GM18861 (cell line): ENCODE measurements at regions not wholly inside any gene's neighbourhood (a gene's known extent, or its start where the extent isn't known, plus 50 kb on each side); places are given as distances from the start of the nearest gene placed in this dataset.
"Not testable (repeated sequence)": the region's sequence is repeated elsewhere in the genome, so short reads cannot be mapped to it uniquely, and the experiment has no call there.

Experiments used
- ATAC-seq: cut with Tn5 transposase; IDR thresholded peaks from one replicate; pipeline ENCODE4 v1.9.1; 2021; ENCODE audit not compliant: unreplicated experiment

DNA sequence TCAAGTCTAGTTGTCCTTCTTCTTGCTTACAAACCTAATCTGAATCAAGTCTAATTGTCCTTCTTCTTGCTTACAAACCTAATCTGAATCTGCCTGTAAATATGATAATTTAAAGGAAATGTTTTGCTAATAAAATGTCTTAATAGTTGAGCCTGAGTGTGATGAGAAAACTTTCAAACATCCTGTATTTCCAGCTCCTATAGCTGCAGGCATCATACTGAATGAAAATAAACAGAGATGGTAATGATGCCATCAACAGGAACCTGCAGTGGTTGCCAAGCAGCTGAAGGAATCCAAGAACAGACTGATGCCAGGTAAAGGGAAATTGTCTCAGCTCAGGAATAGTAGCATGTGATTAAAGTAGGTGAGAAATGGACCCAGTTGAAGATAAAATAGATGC is 156.1 kb upstream of the IRS4 start:
- no peak for ATAC-seq

DNA sequence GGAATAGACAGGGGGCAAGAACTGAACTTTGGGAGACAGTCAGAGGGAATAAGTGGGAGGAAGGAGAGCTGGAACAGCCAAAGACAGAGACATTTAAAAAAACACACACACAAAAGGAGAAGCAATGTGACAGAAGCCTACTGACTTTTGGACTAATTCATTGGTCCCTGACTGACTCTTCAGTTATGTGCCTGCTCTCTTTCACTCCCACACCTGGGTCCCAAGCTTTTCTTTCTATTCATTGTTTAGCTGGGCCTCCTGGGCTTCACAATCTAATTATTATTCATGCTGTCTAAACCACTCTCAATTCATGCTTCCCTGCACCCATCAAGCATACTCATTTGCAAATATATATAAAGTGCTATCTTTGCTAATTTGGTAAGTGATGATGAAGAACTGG is 139.2 kb upstream of the IRS4 start:
- no peak for ATAC-seq

DNA sequence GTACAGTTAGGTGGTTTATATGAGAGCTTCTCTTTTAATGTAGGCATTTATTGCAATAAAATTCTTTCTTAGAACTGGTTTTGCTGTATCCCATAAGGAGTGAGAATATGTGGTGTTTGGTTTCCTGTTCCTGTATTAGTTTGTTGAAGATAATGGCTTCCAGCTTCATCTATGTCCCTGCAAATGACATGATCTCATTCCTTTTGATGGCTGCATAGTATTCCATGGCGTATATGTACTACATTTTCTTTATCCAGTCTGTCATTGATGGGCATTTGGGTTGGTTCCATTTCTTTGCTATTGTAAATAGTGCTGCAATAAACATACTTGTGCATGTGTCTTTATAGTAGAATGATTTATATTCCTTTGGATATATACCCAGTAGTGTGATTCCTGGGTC is 106.7 kb upstream of the IRS4 start:
- ATAC-seq: not testable (repeated sequence)

DNA sequence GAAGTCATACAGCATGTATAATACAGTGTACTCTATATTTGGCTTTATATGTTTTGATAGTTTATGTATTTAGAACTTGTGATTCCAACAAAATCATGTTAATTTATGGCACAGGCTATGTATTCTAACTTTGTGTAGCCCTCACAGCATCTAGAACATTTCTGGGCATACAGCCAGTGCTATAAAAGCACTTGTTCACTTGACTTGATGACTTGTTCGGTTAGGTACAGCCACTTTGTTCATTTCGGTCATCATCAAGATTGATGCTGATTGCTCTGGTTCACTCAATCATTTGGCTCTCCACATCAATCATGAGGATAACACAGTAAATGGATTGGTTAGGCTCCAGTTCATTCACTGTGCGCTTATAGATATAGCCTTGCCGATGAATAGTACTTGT is 97.6 kb upstream of the IRS4 start:
- no peak for ATAC-seq

DNA sequence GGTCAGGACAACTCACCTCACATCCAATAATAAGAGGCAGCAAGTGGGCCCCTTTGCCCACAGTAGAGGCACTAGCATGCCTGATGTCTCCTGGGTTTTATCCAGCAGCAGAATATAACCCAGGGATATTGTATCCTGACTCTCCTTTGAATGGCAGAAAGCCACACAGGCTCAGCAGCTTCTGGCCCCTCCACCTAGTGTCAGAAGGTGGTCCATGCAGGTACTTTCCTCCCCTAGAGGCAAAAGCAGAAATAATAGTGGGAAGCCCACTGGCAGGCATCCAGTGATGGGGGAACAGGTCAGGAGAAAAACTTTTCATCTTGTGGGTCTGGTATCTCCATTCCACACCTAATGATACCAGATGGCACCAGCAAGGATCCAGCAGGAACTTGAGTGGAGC is 75.5 kb upstream of the IRS4 start:
- no peak for ATAC-seq

DNA sequence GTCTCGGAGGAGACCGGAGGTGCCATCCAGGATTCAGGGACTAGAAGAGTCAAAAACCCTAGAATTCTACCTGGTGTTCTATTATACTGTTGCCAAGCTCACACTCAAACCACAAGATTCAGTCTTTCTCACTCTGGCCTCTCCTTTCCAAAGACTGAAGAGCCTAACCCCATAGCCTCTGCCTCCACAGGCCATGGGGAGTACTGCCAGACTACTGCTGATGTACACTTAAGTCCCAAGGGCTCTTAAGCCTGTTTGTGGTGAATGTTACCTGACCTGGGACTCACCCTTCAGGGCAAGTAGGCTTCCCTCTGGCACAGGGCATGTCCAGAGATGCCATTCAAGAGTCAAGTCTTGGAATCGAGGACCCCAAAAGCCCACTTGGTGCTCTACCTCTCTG is 58.9 kb upstream of the IRS4 start:
- no peak for ATAC-seq
